HG03280 (cell line): ENCODE measurements at regions not wholly inside any gene's neighbourhood (a gene's known extent, or its start where the extent isn't known, plus 50 kb on each side); places are given as distances from the start of the nearest gene placed in this dataset.

Experiments
- ATAC-seq: cut with Tn5 transposase; IDR thresholded peaks from one replicate; pipeline ENCODE4 v1.9.1; 2021; ENCODE audit warnings: mild to moderate bottlenecking, moderate library complexity; ENCODE audit not compliant: unreplicated experiment

GRCh38 chr5:130731839-130732238, 433.2 kb downstream of the HINT1 start:
- no peak for ATAC-seq

DNA sequence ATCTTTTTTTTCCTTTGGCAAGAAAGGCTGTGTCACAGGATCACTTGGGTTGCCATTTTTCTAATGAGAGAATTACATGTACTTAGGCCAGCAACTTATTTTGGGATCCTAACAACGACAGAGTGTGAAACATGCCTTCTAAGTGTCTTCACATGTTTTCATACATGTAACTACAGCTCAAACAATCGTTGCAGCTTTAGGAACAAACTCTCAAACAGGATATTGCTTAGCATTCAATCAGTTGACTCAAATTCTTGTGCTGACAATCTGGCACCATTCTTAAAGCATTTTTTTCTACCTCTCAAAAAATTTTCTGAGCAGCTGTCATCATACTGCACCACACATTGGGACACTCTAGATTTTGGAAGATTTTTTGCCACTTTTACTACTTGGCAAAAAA, 435.5 kb downstream of the HINT1 start:
- ATAC-seq = no peak

DNA sequence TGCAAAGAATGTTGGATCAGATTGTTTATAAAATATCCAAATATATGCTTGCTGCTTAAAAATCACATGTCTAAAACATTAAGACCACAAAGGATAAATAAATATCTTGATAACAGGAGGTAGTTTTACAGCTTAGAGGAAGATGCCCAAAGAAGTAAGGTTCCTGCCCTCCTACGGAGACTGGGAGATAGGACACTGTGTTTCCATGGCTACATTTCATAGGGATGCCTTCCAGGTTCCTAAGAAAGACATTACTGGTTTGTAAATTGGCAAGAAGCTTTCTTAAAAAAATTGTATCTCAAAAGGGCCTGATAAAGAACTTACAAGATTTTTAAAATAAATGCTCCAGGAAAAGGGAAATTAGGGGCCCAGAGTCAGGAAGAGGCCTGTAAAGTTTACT, 437.2 kb downstream of the HINT1 start:
- no peak for ATAC-seq

DNA sequence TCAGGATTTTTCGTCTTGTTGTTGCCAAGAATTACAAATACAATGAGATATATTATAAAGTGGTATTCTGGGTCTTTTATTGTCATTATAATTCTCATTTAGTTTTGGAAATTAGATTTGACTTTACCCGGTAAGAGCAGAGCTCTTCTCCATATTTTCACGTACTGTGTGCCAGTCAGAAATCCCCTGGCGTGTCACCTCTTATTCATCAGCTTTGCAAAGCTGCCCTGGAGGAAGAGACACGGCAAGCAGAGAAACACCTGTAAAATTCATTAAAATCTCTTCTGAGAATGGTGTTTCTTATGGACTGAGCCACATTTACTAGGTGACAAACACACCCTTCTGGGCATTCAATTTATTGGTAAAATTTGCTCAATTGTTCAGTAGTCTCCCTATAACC, 440.4 kb downstream of the HINT1 start:
- ATAC-seq = no peak

DNA sequence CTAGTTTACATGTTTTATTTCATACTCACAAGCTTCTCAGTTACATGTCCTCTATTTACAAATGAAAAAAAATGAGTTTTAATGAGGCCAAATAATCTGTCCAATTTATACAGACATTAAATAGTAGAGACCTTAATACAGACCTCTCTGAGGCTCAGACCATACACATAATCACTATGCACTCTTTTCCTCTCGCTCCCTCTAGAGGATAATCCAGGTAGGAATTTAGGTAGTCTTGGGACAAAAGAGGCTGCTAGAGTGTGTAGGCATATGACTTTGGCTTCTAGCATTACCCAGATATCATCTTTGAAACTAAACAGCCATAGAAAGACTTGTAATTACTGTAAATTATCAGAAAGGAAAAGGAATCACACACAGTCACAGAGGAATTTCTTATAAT, 444.7 kb downstream of the HINT1 start:
- ATAC-seq = no peak

GRCh38 chr5:130715541-130715940, 449.5 kb downstream of the HINT1 start:
- no peak for ATAC-seq

DNA sequence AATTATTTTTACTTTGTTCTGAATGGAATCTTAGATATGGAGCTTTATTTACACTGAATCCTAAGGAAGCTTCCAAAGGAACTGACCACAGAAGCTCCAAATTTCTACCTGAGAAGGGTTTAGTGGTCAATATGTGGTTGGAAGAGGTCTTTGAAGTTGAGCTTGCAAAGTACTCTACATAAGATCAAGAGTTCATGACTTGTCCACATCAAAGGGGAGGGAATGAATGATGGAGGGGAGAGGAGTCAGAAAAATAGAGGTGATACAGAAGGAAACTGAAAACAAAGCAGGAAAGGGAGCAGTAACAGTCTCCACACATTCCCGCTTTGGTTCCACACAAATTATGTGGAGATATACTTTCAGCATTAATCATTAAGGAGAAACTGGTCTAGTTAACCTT, 450.9 kb downstream of the HINT1 start:
- no peak for ATAC-seq

DNA sequence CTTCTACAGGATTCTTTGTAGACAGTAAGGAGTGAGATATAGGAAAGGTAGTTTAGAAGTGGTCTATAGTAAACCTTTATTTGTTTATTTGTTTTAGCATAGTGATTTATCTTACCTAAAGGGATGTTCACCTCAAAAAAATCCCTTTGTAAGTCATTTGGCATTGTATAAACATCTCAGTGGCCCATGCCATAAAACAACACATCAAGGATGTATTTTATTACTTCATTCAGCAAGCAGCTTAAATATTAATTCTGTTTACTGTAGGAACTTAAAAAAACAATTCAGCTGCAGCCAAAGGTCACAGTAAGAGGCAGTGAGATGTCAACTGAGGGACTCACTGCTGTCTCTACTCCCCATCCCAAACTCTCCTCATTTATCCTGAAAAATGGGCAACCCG, 452.7 kb downstream of the HINT1 start:
- no peak for ATAC-seq

DNA sequence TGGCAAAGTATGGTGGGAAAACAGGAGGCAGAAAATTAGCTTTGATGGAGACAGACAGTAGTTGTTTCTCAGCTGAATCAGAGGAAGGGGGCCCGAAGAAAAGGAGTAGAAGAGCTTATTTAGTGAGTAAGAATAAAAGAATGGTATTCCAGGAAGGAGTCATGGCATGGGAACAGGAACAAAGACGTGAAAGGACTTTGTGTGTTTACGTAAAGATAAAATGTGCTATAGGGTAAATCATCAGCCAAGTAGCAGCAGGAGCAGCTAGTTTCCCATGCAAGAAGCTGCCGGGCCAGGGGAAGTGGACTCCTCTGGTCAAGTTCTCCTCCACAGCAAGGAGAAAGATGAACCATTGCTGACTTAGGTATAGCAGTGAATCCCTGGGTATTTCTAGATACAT, 454.5 kb downstream of the HINT1 start:
- no peak for ATAC-seq

DNA sequence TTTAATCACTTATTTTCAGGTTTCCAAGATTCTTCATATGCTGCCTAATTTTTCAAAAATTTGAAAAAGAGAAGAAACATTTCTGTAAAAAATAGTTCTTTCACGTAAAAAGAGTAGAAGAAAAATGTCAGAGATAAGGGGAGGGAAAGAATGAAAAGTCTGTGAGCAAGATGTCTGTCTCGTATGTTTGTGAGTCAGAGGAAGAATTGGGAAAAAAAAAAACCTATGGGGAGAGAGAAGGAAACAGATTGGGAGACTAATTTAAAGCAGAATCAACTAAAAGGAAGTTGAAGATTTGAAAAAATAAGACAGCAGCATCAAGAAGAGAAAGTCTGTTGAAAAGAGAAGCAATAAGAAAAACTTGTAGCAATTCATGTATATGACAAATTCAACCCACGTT, 456.3 kb downstream of the HINT1 start:
- no peak for ATAC-seq

DNA sequence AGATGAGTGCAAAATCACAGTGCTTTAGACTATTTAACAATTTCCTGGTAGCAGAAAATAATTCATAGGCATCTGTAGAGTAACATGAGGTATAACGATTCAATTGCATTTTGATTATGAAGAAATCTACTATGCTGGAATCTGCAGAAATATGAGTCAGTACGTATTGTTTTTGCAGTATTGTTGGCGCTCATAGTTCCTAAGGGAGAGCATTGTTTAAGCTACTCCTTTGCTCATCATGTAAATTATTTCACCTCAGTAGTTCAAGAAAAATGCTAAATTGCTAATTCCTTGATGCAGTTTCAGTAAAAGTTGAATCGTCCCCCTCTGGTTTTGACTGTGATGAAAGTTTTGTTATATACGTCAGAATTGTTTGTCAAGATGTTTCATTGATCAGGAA, 458.4 kb downstream of the HINT1 start:
- no peak for ATAC-seq

GRCh38 chr5:130705368-130705767, 459.7 kb downstream of the HINT1 start:
- no peak for ATAC-seq

DNA sequence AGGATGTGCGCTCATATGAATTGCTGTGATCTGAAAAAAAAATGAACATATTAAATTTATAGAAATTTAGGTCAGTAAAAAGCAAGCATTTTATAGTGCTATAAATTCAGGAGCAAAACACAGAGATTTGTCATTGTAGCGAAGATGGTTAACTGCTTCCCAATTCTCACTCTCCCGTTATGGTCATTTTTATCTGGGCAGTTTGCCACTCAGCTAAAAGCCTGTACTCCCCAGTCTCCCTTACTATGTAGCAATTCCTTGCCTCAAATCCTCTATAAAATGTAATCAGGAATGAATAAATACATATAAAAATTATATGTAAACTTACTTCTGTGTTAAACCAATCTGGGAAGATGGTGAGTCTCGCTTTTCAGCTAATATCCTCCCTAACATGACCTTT, 471.5 kb downstream of the HINT1 start:
- ATAC-seq = no peak

DNA sequence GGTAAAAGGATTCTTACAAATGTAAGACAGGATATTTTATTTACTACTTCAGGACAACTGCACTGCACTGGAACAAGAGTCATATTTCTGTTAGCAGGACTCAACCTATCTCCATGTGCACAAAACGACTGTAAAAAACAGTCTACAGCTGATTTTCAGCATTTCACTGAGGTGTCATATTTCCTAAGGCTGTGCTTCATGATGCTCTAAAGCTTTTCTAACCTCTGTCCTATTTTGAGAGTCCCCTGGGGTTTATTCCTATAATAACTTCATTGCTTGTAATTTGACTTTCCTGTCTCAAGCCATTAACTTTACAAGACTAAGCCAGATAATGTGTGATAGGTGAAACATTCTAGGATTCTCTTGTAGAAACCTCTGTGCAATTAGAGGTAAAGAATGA, 472.3 kb downstream of the HINT1 start:
- ATAC-seq = no peak

DNA sequence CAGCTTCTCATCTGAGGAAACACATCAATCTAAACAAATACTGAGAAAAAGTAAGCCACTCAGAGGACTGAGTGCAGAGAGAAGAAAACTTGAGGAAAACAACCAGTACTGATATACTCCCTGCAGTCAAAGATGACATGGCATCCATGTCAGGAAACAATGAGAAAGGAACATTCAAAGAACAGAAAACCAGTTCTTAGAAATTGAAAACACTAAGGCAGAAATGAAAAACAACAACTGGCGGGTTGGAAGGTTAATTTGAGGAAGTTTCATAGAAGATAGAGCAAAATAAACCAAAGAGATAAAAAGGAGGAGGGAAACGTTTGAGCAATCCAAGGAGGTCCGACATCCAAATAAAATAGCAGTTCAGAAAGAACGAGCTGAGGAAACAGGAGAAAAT, 475.2 kb downstream of the HINT1 start:
- ATAC-seq = no peak

DNA sequence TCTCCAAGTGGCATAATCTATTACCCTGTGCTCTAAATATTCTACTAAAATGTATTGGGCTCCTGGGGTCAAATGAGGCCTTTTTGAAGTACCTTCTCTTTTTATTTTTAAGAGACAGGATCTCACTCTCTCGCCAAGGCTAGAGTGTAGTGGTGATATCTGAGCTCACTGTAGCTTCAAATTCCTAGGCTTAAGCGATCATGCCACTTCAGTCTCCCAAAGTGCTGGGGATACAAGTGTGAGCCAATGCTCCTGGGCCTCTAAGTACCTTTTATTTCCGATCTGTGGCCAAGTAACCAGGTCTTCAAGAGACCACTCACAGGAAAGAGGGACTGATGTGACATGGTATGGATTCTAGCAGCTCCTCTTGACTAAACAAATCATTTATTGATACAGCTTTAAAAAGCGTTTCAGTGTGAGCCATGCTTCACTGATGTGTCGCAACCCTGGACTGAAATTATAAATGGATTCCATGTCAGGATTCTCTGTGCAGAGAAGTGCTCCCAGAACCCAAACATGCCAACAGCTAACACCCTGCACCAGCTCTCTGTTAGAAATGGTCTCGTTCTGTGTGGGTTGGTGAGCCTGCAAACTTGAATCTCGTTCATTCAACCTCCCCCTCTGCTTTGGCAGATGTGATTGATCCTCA, 477.8 kb downstream of the HINT1 start:
- ATAC-seq = no peak

DNA sequence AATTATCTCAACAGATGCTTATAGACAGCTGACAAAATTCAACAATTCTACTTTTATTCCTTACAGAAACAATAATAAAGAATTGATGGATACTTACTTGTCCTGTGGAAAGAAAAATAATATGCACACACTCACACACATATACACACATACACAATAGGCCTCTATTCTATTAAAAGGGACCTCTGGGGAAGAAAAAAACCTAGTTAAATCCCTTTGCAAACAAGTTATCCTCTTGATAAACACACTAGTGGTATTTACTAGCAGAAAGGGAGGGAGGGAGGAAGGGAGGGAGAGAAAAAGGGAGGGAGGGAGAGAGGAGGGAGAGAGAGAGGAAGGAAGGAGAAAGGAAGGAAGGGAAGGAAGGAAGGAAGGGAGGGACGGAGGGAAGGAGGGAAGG, 486.4 kb downstream of the HINT1 start:
- ATAC-seq = no peak

DNA sequence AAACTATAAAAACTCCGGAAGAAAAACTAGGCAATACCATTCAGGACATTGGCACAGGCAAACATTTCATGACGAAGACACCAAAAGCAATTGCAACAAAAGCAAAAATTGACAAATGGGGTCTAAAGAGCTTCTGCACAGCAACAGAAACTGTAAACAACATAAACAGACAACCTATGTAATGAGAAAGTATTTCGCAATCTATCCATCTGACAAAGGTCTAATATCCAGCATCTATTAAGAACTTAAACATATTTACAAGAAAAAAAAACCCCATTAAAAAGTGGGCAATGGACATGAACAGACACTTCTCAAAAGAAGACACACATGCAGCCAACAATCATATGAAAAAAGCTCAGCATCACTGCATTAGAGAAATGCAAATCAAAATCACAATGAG, 498.6 kb downstream of the HINT1 start:
- ATAC-seq = no peak

DNA sequence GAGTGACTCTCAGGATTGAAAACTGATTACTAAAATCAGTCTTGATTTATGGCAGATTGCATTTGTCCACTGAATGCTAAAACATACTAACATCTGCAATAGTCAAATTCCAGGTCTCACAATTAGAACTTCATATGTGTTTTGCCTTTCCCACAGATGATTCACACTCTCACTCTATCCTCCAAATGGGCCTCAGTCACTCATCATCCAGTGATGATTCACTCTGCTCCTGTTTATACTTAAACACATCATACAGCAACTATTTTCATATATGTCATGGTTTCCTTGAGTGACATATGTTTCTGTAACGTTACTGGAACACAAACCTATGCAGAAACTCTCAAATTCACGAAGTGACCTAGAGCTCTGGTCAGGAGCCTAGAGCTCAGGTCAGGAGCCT, 512.9 kb downstream of the HINT1 start:
- no peak for ATAC-seq

GRCh38 chr5:130651440-130651839, 513.6 kb downstream of the HINT1 start:
- no peak for ATAC-seq

- ATAC-seq = no peak
These were observed 521.7 kb downstream of the HINT1 start for GRCh38 chr5:130643321-130643720.

DNA sequence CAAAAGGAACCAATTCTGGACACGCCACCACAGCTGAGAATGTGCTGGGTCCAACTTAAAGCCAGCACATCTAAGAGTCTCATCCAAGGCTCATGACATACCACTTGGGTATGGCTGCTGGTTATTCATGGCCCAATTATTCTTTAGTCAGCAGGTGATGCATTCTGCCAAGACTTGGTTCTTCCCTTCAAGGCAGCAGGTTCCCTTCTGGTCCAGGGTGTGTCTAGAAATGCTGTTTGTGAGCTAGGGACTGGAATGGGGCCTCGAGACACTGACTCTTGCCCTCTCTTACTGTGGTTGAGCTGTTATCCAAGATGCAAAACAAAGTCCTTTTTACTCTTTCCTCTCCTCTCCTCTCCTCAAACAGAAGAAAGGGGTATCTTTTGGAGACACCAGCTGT, 522.6 kb downstream of the HINT1 start:
- no peak for ATAC-seq

GRCh38 chr5:130627145-130627544, 537.9 kb downstream of the HINT1 start:
- no peak for ATAC-seq

- no peak for ATAC-seq
These were observed 540.3 kb downstream of the HINT1 start for GRCh38 chr5:130624805-130625204.
